KMS-11 (cell line): ENCODE measurements at regions not wholly inside any gene's neighbourhood (a gene's known extent, or its start where the extent isn't known, plus 50 kb on each side); places are given as distances from the start of the nearest gene placed in this dataset.

Experiments used
- H2AFZ ChIP-seq: fragments of 200-600 bp; sonication (generic); 2 replicates; pipeline ENCODE4 v1.6.1; 2016; ENCODE audit warnings: antibody characterized with exemption, mixed run types, low read depth
- H3K27ac ChIP-seq: fragments of 200-600 bp; sonication (generic); 2 replicates; pipeline ENCODE4 v1.6.1; 2016; ENCODE audit warnings: mild to moderate bottlenecking, mixed run types
- H3K27me3 ChIP-seq: fragments of 200-600 bp; sonication (generic); 2 replicates; pipeline ENCODE4 v1.6.1; 2017; ENCODE audit warnings: mild to moderate bottlenecking, low read depth, mixed run types, moderate library complexity; ENCODE audit not compliant: insufficient read depth
- H3K36me3 ChIP-seq: fragments of 200-600 bp; sonication (generic); 2 replicates; pipeline ENCODE4 v1.6.1; 2017; ENCODE audit warnings: mild to moderate bottlenecking, mixed run types; ENCODE audit not compliant: insufficient read depth
- H3K4me1 ChIP-seq: fragments of 200-600 bp; sonication (generic); 2 replicates; pipeline ENCODE4 v1.6.1; 2016; ENCODE audit warnings: mild to moderate bottlenecking, low read depth, mixed run types; ENCODE audit not compliant: poor library complexity, severe bottlenecking
- H3K4me2 ChIP-seq: fragments of 200-600 bp; sonication (generic); 2 replicates; pipeline ENCODE4 v1.7.0; 2016; ENCODE audit warnings: mild to moderate bottlenecking, mixed run types
- H3K4me3 ChIP-seq: fragments of 200-600 bp; sonication (generic); IDR thresholded peaks from 2 replicates; pipeline ENCODE4 v1.6.1; 2017; ENCODE audit warnings: low read depth, low read length, mixed read lengths; ENCODE audit not compliant: insufficient read depth
- H3K79me2 ChIP-seq: fragments of 200-600 bp; sonication (generic); 2 replicates; pipeline ENCODE4 v1.6.1; 2016; ENCODE audit warnings: low read depth, mixed run types; ENCODE audit not compliant: insufficient read depth
- H3K9ac ChIP-seq: fragments of 200-600 bp; sonication (generic); 2 replicates; pipeline ENCODE4 v1.6.1; 2016; ENCODE audit warnings: mild to moderate bottlenecking, mixed run types
- H4K20me1 ChIP-seq: fragments of 200-600 bp; sonication (generic); 2 replicates; pipeline ENCODE4 v1.6.1; 2016; ENCODE audit warnings: mild to moderate bottlenecking, mixed run types; ENCODE audit not compliant: insufficient read depth
- TF ChIP-seq, protein P1 (sequence below): fragments of 200-600 bp; sonication (generic); conservative IDR thresholded peaks from 2 replicates; pipeline ENCODE4 v1.6.1; 2017; ENCODE audit warnings: low read depth, mild to moderate bottlenecking, antibody characterized with exemption, low read length, moderate library complexity, mixed read lengths

- H4K20me1 ChIP-seq: no peaks in the 10 kb centered on the region
- no peaks in the 10 kb centered on the region for H3K4me1 ChIP-seq
- TF ChIP-seq, protein P1, sequence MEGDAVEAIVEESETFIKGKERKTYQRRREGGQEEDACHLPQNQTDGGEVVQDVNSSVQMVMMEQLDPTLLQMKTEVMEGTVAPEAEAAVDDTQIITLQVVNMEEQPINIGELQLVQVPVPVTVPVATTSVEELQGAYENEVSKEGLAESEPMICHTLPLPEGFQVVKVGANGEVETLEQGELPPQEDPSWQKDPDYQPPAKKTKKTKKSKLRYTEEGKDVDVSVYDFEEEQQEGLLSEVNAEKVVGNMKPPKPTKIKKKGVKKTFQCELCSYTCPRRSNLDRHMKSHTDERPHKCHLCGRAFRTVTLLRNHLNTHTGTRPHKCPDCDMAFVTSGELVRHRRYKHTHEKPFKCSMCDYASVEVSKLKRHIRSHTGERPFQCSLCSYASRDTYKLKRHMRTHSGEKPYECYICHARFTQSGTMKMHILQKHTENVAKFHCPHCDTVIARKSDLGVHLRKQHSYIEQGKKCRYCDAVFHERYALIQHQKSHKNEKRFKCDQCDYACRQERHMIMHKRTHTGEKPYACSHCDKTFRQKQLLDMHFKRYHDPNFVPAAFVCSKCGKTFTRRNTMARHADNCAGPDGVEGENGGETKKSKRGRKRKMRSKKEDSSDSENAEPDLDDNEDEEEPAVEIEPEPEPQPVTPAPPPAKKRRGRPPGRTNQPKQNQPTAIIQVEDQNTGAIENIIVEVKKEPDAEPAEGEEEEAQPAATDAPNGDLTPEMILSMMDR: no peak
- H2AFZ ChIP-seq: no peak overlapping the region
- H3K4me2 ChIP-seq: no peak overlapping the region
- no peak overlapping the region for H3K4me3 ChIP-seq
- H3K36me3 ChIP-seq: no peaks in the 10 kb centered on the region
- no peak overlapping the region for H3K27ac ChIP-seq
- no peaks in the 10 kb centered on the region for H3K27me3 ChIP-seq
- H3K9ac ChIP-seq: no peak overlapping the region
- H3K79me2 ChIP-seq: no peaks in the 10 kb centered on the region
These were observed 328.9 kb upstream of the TBX3 start for GRCh38 chr12:115012861-115013235.

GRCh38 chr12:115011703-115012102 lies 327.7 kb upstream of the TBX3 start:
- Histone ChIP-seq H3K36me3 (no peaks in the 10 kb centered on the region), H3K27ac (no peak overlapping the region), H3K27me3 (no peaks in the 10 kb centered on the region), H3K9ac (no peak overlapping the region), H4K20me1 (no peaks in the 10 kb centered on the region), H2AFZ (no peak overlapping the region), H3K79me2 (no peaks in the 10 kb centered on the region), H3K4me1 (no peaks in the 10 kb centered on the region), H3K4me2 (no peak overlapping the region), H3K4me3 (no peak overlapping the region)
- TF ChIP-seq, protein P1: no peak

GRCh38 chr12:115010324-115010995 lies 326.5 kb upstream of the TBX3 start:
- no peak overlapping the region for H3K27ac ChIP-seq
- H4K20me1 ChIP-seq: no peaks in the 10 kb centered on the region
- H3K36me3 ChIP-seq: no peaks in the 10 kb centered on the region
- TF ChIP-seq, protein P1: no peak
- no peak overlapping the region for H3K4me2 ChIP-seq
- H3K27me3 ChIP-seq: no peaks in the 10 kb centered on the region
- H3K9ac ChIP-seq: no peak overlapping the region
- no peak overlapping the region for H2AFZ ChIP-seq
- no peak overlapping the region for H3K4me3 ChIP-seq
- H3K4me1 ChIP-seq: no peaks in the 10 kb centered on the region
- no peaks in the 10 kb centered on the region for H3K79me2 ChIP-seq

DNA sequence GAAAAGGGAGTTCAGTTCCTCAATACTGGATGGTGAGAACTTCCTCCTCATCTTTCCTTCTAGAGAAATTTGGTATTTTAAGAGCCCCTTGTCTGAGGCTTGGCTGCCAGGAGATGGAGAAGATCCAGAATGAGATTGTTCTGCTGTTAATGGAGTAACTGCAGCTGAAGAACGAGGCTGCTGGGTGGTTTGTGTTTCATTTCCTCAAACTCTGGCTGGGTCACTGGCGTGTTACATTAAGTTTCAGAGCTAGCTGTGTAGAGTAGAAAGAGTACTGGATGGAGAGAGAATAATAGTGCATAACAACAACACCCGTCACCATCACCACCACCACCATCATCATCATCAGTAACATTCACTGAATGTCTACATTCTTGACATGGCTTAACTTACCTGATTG lies 325.0 kb upstream of the TBX3 start:
- no peak overlapping the region for H2AFZ ChIP-seq
- H3K4me1 ChIP-seq: no peaks in the 10 kb centered on the region
- H4K20me1 ChIP-seq: no peaks in the 10 kb centered on the region
- no peak overlapping the region for H3K9ac ChIP-seq
- H3K79me2 ChIP-seq: no peaks in the 10 kb centered on the region
- H3K27ac ChIP-seq: no peak overlapping the region
- H3K36me3 ChIP-seq: no peaks in the 10 kb centered on the region
- no peaks in the 10 kb centered on the region for H3K27me3 ChIP-seq
- TF ChIP-seq, protein P1: no peak
- no peak overlapping the region for H3K4me2 ChIP-seq
- no peak overlapping the region for H3K4me3 ChIP-seq
